Left lung (tissue), 4 donors: ENCODE measurements at regions not wholly inside any gene's neighbourhood (a gene's known extent, or its start where the extent isn't known, plus 50 kb on each side); places are given as distances from the start of the nearest gene placed in this dataset.

Source experiments
- ATAC-seq: fragments of 200-7000 bp; cut with Tn5 transposase; one replicate; pipeline ENCODE4 v1.9.1; 2020; ENCODE audit warnings: moderate library complexity
- DNase-seq, 4 donors: peaks; one replicate each; pipeline ENCODE4 v3.0.0-alpha.2; 2013 to 2020
- H3K27ac ChIP-seq, 2 donors: fragments of 200-600 bp; sonication (generic) in 1 of 2; one replicate each; pipeline versions ENCODE4 v1.5.0 to v1.8.0; 2020 to 2021
- H3K27me3 ChIP-seq, 2 donors: fragments of 200-600 bp; sonication (generic) in 1 of 2; one replicate each; pipeline versions ENCODE4 v1.5.0 to v1.8.0; 2020 to 2021
- H3K36me3 ChIP-seq, 2 donors: fragments of 200-600 bp; sonication (generic) in 1 of 2; one replicate each; pipeline versions ENCODE4 v1.5.0 to v1.8.0; 2020 to 2021
- H3K4me1 ChIP-seq, 2 donors: fragments of 200-600 bp; one replicate each; pipeline ENCODE4 v1.8.0; 2021
- H3K4me3 ChIP-seq, 2 donors: fragments of 200-600 bp; sonication (generic) in 1 of 2; one replicate each; pipeline versions ENCODE4 v1.5.0 to v1.8.0; 2020 to 2021; ENCODE audit warnings: mild to moderate bottlenecking in 1 of 2
- H3K9me3 ChIP-seq, 2 donors: fragments of 200-600 bp; sonication (generic) in 1 of 2; one replicate each; pipeline versions ENCODE4 v1.5.0 to v1.8.0; 2020 to 2021
- CTCF ChIP-seq, 2 donors: fragments of 200-600 bp; sonication (generic) in 1 of 2; IDR thresholded peaks; one replicate each; pipeline versions ENCODE4 v1.5.0 to v1.8.0; 2021; ENCODE audit warnings: antibody characterized with exemption in 2 of 2
- intact Hi-C, 2 donors: fragments of 100-400 bp; cut with DNase I; formaldehyde crosslinking; loops; one replicate each; pipeline versions ENCODE4 v1.11.2 to v1.14.2; 2022
- donor health status: DM: no; HTN: yes; CAD: no.
- donor health status: DM: no; HTN: no; CAD: no.

GRCh38 chr16:9545522-9546437 is 454.3 kb downstream of the HAPSTR1 start:
- ATAC-seq (no peak), DNase-seq (no peak)
- Histone ChIP-seq H3K9me3 (no peaks in the 10 kb centered on the region), H3K27ac (no peak overlapping the region), H3K27me3 (no peaks in the 10 kb centered on the region), H3K4me1 (no peaks in the 10 kb centered on the region), H3K4me3 (no peak overlapping the region), H3K36me3 (no peaks in the 10 kb centered on the region)
- TF ChIP-seq CTCF (IDR thresholded peaks at IDR 0.05): no peak
- intact Hi-C loops: no loop called here

- H3K4me3 ChIP-seq: no peak overlapping the region
- no peaks in the 10 kb centered on the region for H3K9me3 ChIP-seq
- H3K27me3 ChIP-seq: no peaks in the 10 kb centered on the region
- no peaks in the 10 kb centered on the region for H3K36me3 ChIP-seq
- intact Hi-C loops: no loop called here
- no peak for ATAC-seq
- H3K4me1 ChIP-seq: no peaks in the 10 kb centered on the region
- DNase-seq: no peak
- TF ChIP-seq CTCF (IDR thresholded peaks at IDR 0.05): no peak
- H3K27ac ChIP-seq: no peak overlapping the region
These were observed 455.0 kb downstream of the HAPSTR1 start for GRCh38 chr16:9546438-9546786.

- DNase-seq: no peak
- no peaks in the 10 kb centered on the region for H3K4me1 ChIP-seq
- TF ChIP-seq CTCF (IDR thresholded peaks at IDR 0.05): no peak
- intact Hi-C loops: no loop called here
- ATAC-seq: no peak
- H3K4me3 ChIP-seq: no peak overlapping the region
- H3K36me3 ChIP-seq: no peaks in the 10 kb centered on the region
- peaks cover 0 to 1% of the 10 kb centered on the region in 2 donors for H3K9me3 ChIP-seq
- H3K27ac ChIP-seq: no peak overlapping the region
- no peaks in the 10 kb centered on the region for H3K27me3 ChIP-seq
These were observed 458.0 kb downstream of the HAPSTR1 start for GRCh38 chr16:9549487-9549886.

- Histone ChIP-seq H3K4me1 (no peaks in the 10 kb centered on the region), H3K27me3 (no peaks in the 10 kb centered on the region), H3K36me3 (no peaks in the 10 kb centered on the region), H3K9me3 (peaks cover 0 to 7% of the 10 kb centered on the region in 2 donors), H3K4me3 (no peak overlapping the region), H3K27ac (no peak overlapping the region)
- intact Hi-C loops: no loop called here
- TF ChIP-seq CTCF (IDR thresholded peaks at IDR 0.05): no peak
- ATAC-seq (no peak), DNase-seq (no peak)
These were observed 463.6 kb downstream of the HAPSTR1 start for GRCh38 chr16:9555051-9555450.

- peaks cover 0 to 7% of the 10 kb centered on the region in 2 donors for H3K9me3 ChIP-seq
- H3K27ac ChIP-seq: no peak overlapping the region
- H3K4me3 ChIP-seq: no peak overlapping the region
- TF ChIP-seq CTCF (IDR thresholded peaks at IDR 0.05): no peak
- H3K36me3 ChIP-seq: no peaks in the 10 kb centered on the region
- no peak for ATAC-seq
- DNase-seq: no peak
- intact Hi-C loops: no loop called here
- H3K4me1 ChIP-seq: no peaks in the 10 kb centered on the region
- H3K27me3 ChIP-seq: no peaks in the 10 kb centered on the region
These were observed 465.7 kb downstream of the HAPSTR1 start for GRCh38 chr16:9556949-9557665.
